ENCODE measurements at regions not wholly inside any gene's neighbourhood (a gene's known extent, or its start where the extent isn't known, plus 50 kb on each side); places are given as distances from the start of the nearest gene placed in this dataset.

DNA sequence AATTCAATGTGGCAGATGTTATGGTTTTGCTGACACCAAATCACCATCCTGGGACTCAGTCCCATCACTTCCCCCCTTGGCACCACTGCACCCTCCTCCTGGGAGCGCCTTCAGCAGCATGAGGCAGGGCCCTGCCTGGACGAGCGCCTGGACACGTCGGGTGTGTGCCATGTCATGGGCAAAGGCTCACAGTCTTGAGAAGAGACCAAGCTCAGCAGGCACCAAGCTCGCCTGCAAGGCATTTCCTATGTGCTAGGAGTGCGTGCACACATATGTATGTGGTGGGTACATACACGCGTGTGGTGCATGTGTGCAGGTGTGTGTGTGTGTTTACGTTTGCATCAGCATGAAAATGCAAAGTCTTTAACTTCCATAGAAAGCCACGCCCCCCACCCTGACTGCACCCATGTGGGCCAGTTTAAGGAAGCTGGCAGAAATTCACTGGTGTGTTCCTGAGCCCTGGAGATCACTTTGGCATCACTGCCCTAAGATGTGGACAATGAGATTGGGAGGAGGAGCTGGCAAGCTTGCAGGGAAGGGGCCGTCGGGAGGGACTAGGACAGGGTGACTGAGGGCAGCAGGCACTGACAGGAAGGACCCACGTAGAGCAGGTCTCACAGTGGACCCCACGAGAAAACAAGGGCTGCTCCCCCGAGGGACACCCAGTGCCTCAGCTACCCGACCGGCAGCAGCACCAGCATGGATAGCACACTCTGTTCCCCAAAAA lies 169.9 kb upstream of the PPP2R2D start:
- no peaks in the 10 kb centered on the region for H3K27me3 ChIP-seq
- H3K27ac ChIP-seq: no peak overlapping the region
- DNase-seq (ENCODE audit: low spot score in 2 of 2): no peak
- TF ChIP-seq POLR2A (IDR thresholded peaks at IDR 0.05): no peak
- TF ChIP-seq, protein P1, sequence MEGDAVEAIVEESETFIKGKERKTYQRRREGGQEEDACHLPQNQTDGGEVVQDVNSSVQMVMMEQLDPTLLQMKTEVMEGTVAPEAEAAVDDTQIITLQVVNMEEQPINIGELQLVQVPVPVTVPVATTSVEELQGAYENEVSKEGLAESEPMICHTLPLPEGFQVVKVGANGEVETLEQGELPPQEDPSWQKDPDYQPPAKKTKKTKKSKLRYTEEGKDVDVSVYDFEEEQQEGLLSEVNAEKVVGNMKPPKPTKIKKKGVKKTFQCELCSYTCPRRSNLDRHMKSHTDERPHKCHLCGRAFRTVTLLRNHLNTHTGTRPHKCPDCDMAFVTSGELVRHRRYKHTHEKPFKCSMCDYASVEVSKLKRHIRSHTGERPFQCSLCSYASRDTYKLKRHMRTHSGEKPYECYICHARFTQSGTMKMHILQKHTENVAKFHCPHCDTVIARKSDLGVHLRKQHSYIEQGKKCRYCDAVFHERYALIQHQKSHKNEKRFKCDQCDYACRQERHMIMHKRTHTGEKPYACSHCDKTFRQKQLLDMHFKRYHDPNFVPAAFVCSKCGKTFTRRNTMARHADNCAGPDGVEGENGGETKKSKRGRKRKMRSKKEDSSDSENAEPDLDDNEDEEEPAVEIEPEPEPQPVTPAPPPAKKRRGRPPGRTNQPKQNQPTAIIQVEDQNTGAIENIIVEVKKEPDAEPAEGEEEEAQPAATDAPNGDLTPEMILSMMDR (IDR thresholded peaks at IDR 0.05): no peak
- TF ChIP-seq EP300 (IDR thresholded peaks at IDR 0.05): no peak
- H3K4me3 ChIP-seq: no peak overlapping the region
- H3K36me3 ChIP-seq: no peaks in the 10 kb centered on the region
- peaks cover 0 to 28% (median 0%) of the 10 kb centered on the region in 4 donors for H3K9me3 ChIP-seq
- WGBS, 2 donors: 87% methylated on average over 18 of the region's 18 CpGs
- peaks cover 0 to 14% (median 3%) of the 10 kb centered on the region in 4 donors for H3K4me1 ChIP-seq

- no peak overlapping the region for H3K4me3 ChIP-seq
- WGBS, 2 donors: 81 to 85% methylated on average over 8 to 9 of the region's 9 CpGs
- DNase-seq (ENCODE audit: low spot score in 2 of 2): no peak
- peaks cover 0 to 6% (median 0%) of the 10 kb centered on the region in 4 donors for H3K4me1 ChIP-seq
- no peaks in the 10 kb centered on the region for H3K27me3 ChIP-seq
- peaks cover 0 to 28% (median 0%) of the 10 kb centered on the region in 4 donors for H3K9me3 ChIP-seq
- TF ChIP-seq, protein P1 (IDR thresholded peaks at IDR 0.05): no peak
- no peak for TF ChIP-seq EP300 (IDR thresholded peaks at IDR 0.05)
- TF ChIP-seq POLR2A (IDR thresholded peaks at IDR 0.05): no peak
- H3K36me3 ChIP-seq: no peaks in the 10 kb centered on the region
- H3K27ac ChIP-seq: no peak overlapping the region
These were observed 168.8 kb upstream of the PPP2R2D start for GRCh38 chr10:131731780-131732630.

- H3K27me3 ChIP-seq: no peaks in the 10 kb centered on the region
- no peak overlapping the region for H3K27ac ChIP-seq
- TF ChIP-seq, protein P1 (IDR thresholded peaks at IDR 0.05): no peak
- TF ChIP-seq POLR2A (IDR thresholded peaks at IDR 0.05) (no peak), EP300 (IDR thresholded peaks at IDR 0.05) (no peak)
- WGBS, 2 donors: 84 to 93% methylated on average over 5 of the region's 5 CpGs
- no peaks in the 10 kb centered on the region for H3K36me3 ChIP-seq
- H3K4me3 ChIP-seq: no peak overlapping the region
- no peak for DNase-seq (ENCODE audit: low spot score in 2 of 2)
- H3K9me3 ChIP-seq: peaks cover 0 to 28% (median 0%) of the 10 kb centered on the region in 4 donors
- peaks cover 0 to 6% (median 0%) of the 10 kb centered on the region in 4 donors for H3K4me1 ChIP-seq
These were observed 168.1 kb upstream of the PPP2R2D start for GRCh38 chr10:131732631-131733127.

DNA sequence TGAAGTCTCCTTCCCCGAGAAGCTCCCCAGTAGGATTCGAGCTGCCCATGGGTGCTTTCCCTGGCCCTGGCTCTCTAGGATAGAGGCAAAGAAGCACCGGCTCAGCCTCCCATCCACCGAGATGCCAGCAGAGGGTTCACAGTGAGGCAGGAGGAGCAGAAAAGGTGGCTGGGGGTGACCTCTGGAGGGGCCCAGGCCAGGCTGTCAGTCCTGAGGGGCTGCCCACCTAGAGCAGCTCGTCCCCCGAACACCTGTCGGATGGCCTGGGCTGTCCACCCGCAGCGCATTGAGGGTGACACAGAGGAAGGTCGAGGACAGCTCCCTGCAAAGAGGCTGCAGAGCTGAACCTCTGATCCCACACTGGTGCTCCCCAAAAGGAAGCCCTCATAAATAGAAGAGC lies 167.2 kb upstream of the PPP2R2D start:
- Histone ChIP-seq H3K27ac (no peak overlapping the region), H3K27me3 (no peaks in the 10 kb centered on the region), H3K4me1 (peaks cover 0 to 6% (median 0%) of the 10 kb centered on the region in 4 donors), H3K36me3 (no peaks in the 10 kb centered on the region), H3K9me3 (peaks cover 0 to 28% (median 0%) of the 10 kb centered on the region in 4 donors), H3K4me3 (no peak overlapping the region)
- WGBS, 2 donors: 86 to 89% methylated on average over 10 of the region's 10 CpGs
- no peak for DNase-seq (ENCODE audit: low spot score in 2 of 2)
- no peak for TF ChIP-seq EP300 (IDR thresholded peaks at IDR 0.05)

GRCh38 chr10:131735577-131735976 lies 165.2 kb upstream of the PPP2R2D start:
- no peak for DNase-seq (ENCODE audit: low spot score in 2 of 2)
- no peaks in the 10 kb centered on the region for H3K4me1 ChIP-seq
- peaks cover 0 to 28% (median 0%) of the 10 kb centered on the region in 4 donors for H3K9me3 ChIP-seq
- TF ChIP-seq, protein P1 (IDR thresholded peaks at IDR 0.05): no peak
- TF ChIP-seq POLR2A (IDR thresholded peaks at IDR 0.05): no peak
- TF ChIP-seq EP300 (IDR thresholded peaks at IDR 0.05): no peak
- no peaks in the 10 kb centered on the region for H3K36me3 ChIP-seq
- no peak overlapping the region for H3K4me3 ChIP-seq
- WGBS, 2 donors: 76 to 84% methylated on average over 10 of the region's 10 CpGs
- H3K27me3 ChIP-seq: no peaks in the 10 kb centered on the region
- no peak overlapping the region for H3K27ac ChIP-seq
